Neural cell (in vitro differentiated cells): ENCODE measurements at regions not wholly inside any gene's neighbourhood (a gene's known extent, or its start where the extent isn't known, plus 50 kb on each side); places are given as distances from the start of the nearest gene placed in this dataset.

Experiments
- H2AFZ ChIP-seq: fragments of 200-600, 300-800 bp; sonication (generic), shearing (Covaris generic); 2 replicates; pipeline ENCODE4 v1.6.0; 2014; ENCODE audit warnings: low read depth, mild to moderate bottlenecking, antibody characterized with exemption, low read length, moderate library complexity
- H3F3A ChIP-seq: fragments of 200-600 bp; shearing (Covaris generic); 2 replicates; pipeline ENCODE4 v1.6.1; 2016; ENCODE audit warnings: mild to moderate bottlenecking, moderate library complexity, mixed read lengths, antibody characterized with exemption, low read length; ENCODE audit not compliant: insufficient read depth, poor library complexity, severe bottlenecking
- H3K27ac ChIP-seq: fragments of 200-600, 300-800 bp; sonication (generic), shearing (Covaris generic); 2 replicates; pipeline ENCODE4 v1.5.1; 2014; ENCODE audit warnings: mild to moderate bottlenecking, low read length, moderate library complexity
- H3K27me3 ChIP-seq: fragments of 300-800, 200-600 bp; sonication (generic), shearing (Covaris generic); 2 replicates; pipeline ENCODE4 v1.6.0; 2014; ENCODE audit warnings: mild to moderate bottlenecking, low read depth, low read length, moderate library complexity; ENCODE audit not compliant: insufficient read depth
- H3K36me3 ChIP-seq: fragments of 300-800, 200-600 bp; sonication (generic), shearing (Covaris generic); 2 replicates; pipeline ENCODE4 v1.5.1; 2014; ENCODE audit warnings: mild to moderate bottlenecking, antibody characterized with exemption, low read length, moderate library complexity; ENCODE audit not compliant: insufficient read depth
- H3K4me2 ChIP-seq: fragments of 300-800, 200-600 bp; sonication (generic), shearing (Covaris generic); 2 replicates; pipeline ENCODE4 v1.6.0; 2014; ENCODE audit warnings: mild to moderate bottlenecking, low read length
- H3K4me3 ChIP-seq: fragments of 300-800, 200-600 bp; sonication (generic), shearing (Covaris generic); 2 replicates; pipeline ENCODE4 v1.5.1; 2014; ENCODE audit warnings: mild to moderate bottlenecking, low read length, moderate library complexity
- H3K79me2 ChIP-seq: fragments of 200-600 bp; shearing (Covaris generic); replicated peaks from 2 replicates; pipeline ENCODE4 v1.6.0; 2014; ENCODE audit warnings: mild to moderate bottlenecking, low read length, moderate library complexity; ENCODE audit not compliant: insufficient read depth
- H3K9ac ChIP-seq: fragments of 300-800, 200-600 bp; sonication (generic), shearing (Covaris generic); 2 replicates; pipeline ENCODE4 v1.6.1; 2016; ENCODE audit warnings: mild to moderate bottlenecking, low read length, mixed read lengths
- H3K9me2 ChIP-seq: fragments of 200-600 bp; shearing (Covaris generic); 2 replicates; pipeline ENCODE4 v1.6.1; 2016; ENCODE audit warnings: mild to moderate bottlenecking, low read length, mixed read lengths; ENCODE audit not compliant: insufficient read depth
- H3K9me3 ChIP-seq: fragments of 200-600, 300-800 bp; sonication (generic), shearing (Covaris generic); 2 replicates; pipeline ENCODE4 v1.6.1; 2016; ENCODE audit warnings: mild to moderate bottlenecking, mixed run types, low read length, moderate library complexity, mixed read lengths
- H4K20me1 ChIP-seq: fragments of 200-600 bp; shearing (Covaris generic); 2 replicates; pipeline ENCODE4 v1.6.1; 2016; ENCODE audit warnings: mild to moderate bottlenecking, mixed run types; ENCODE audit not compliant: insufficient read depth
- CTCF ChIP-seq: fragments of 450-650 bp; IDR thresholded peaks from 2 replicates; pipeline ENCODE4 v1.5.1; 2014; ENCODE audit warnings: antibody characterized with exemption, mild to moderate bottlenecking, moderate library complexity; ENCODE audit not compliant: poor library complexity, severe bottlenecking
- EP300 ChIP-seq: fragments of 450-650 bp; conservative IDR thresholded peaks from 2 replicates; pipeline ENCODE4 v1.6.1; 2014; ENCODE audit warnings: antibody characterized with exemption, mild to moderate bottlenecking, moderate library complexity; ENCODE audit not compliant: poor library complexity, severe bottlenecking
- MXI1 ChIP-seq: fragments of 450-650 bp; conservative IDR thresholded peaks from 2 replicates; pipeline ENCODE4 v1.6.1; 2014; ENCODE audit warnings: antibody characterized with exemption, mild to moderate bottlenecking; ENCODE audit not compliant: poor library complexity, severe bottlenecking
- POLR2AphosphoS5 ChIP-seq: IDR thresholded peaks from 2 replicates; pipeline ENCODE4 v1.6.1; 2012
- REST ChIP-seq: IDR thresholded peaks from 2 replicates; pipeline ENCODE4 v1.6.1; 2012; ENCODE audit warnings: borderline replicate concordance
- SMC3 ChIP-seq: fragments of 450-650 bp; conservative IDR thresholded peaks from 2 replicates; pipeline ENCODE4 v1.6.1; 2014; ENCODE audit warnings: antibody characterized with exemption, mild to moderate bottlenecking, moderate library complexity; ENCODE audit not compliant: poor library complexity
- TAF1 ChIP-seq: IDR thresholded peaks from 2 replicates; pipeline ENCODE4 v1.6.1; 2012; ENCODE audit warnings: low read depth

- Histone ChIP-seq H3K36me3 (no peaks in the 10 kb centered on the region), H3K4me3 (no peak overlapping the region), H3K4me2 (no peak overlapping the region), H3K27ac (peak overlapping the region; percentile 87), H2AFZ (no peak overlapping the region), H3K9ac (no peak overlapping the region), H3K27me3 (no peaks in the 10 kb centered on the region), H3K9me2 (no peaks in the 10 kb centered on the region), H3K9me3 (no peaks in the 10 kb centered on the region), H4K20me1 (no peaks in the 10 kb centered on the region), H3F3A (peaks cover 11% of the 10 kb centered on the region), H3K79me2 (no peaks in the 10 kb centered on the region)
- no peak for TF ChIP-seq POLR2AphosphoS5
These were observed 681.5 kb upstream of the ACO1 start for GRCh38 chr9:31702957-31703356.

- Histone ChIP-seq H3K9ac (no peak overlapping the region), H3F3A (no peaks in the 10 kb centered on the region)
These were observed 669.2 kb upstream of the ACO1 start for GRCh38 chr9:31715250-31715649.

More at GRCh38 chr9:31715250-31715649, 669.2 kb upstream of the ACO1 start:
- no peak for TF ChIP-seq POLR2AphosphoS5
- no peak for TF ChIP-seq EP300
- TF ChIP-seq CTCF: no peak
- no peak for TF ChIP-seq REST
- TF ChIP-seq SMC3: no peak
- no peak for TF ChIP-seq MXI1
- TF ChIP-seq TAF1: no peak
- no peak overlapping the region for H3K27ac ChIP-seq
- no peaks in the 10 kb centered on the region for H3K9me3 ChIP-seq
- no peak overlapping the region for H2AFZ ChIP-seq
- H3K9me2 ChIP-seq: no peaks in the 10 kb centered on the region
- no peaks in the 10 kb centered on the region for H3K27me3 ChIP-seq
- H3K4me3 ChIP-seq: no peak overlapping the region
- no peaks in the 10 kb centered on the region for H3K36me3 ChIP-seq
- H4K20me1 ChIP-seq: no peaks in the 10 kb centered on the region
- H3K79me2 ChIP-seq: no peaks in the 10 kb centered on the region
- no peak overlapping the region for H3K4me2 ChIP-seq
